ENCODE measurements at regions not wholly inside any gene's neighbourhood (a gene's known extent, or its start where the extent isn't known, plus 50 kb on each side); places are given as distances from the start of the nearest gene placed in this dataset.

GRCh38 chr5:40410231-40410861 is 269.4 kb upstream of the PTGER4 start:
- TF ChIP-seq POLR2AphosphoS5 (IDR thresholded peaks at IDR 0.05) (no peak), POLR2A (IDR thresholded peaks at IDR 0.05) (no peak), EP300 (IDR thresholded peaks at IDR 0.05) (no peak), CTCF (IDR thresholded peaks at IDR 0.05) (no peak)
- H3K4me3 ChIP-seq: no peak overlapping the region
- no peak for DNase-seq
- no peaks in the 10 kb centered on the region for H3K9me3 ChIP-seq
- H3K27ac ChIP-seq: peak overlapping the region in 2 of 4 donors; percentile 11 to 27
- intact Hi-C loops (cut with DNase I): no loop called here
- peaks cover 0 to 25% (median 13%) of the 10 kb centered on the region in 4 donors for H3K4me1 ChIP-seq
- no peaks in the 10 kb centered on the region for H3K36me3 ChIP-seq
- H3K27me3 ChIP-seq: no peaks in the 10 kb centered on the region
- WGBS, 2 donors: 40 to 71% methylated on average over 9 of the region's 9 CpGs

- Histone ChIP-seq H3K4me1 (peaks cover 0 to 32% (median 18%) of the 10 kb centered on the region in 4 donors), H3K27me3 (no peaks in the 10 kb centered on the region), H3K36me3 (no peaks in the 10 kb centered on the region), H3K9me3 (no peaks in the 10 kb centered on the region), H3K27ac (peak overlapping the region in 1 of 4 donors; percentile 11), H3K4me3 (no peak overlapping the region)
- TF ChIP-seq CTCF (IDR thresholded peaks at IDR 0.05) (no peak), POLR2A (IDR thresholded peaks at IDR 0.05) (no peak), EP300 (IDR thresholded peaks at IDR 0.05) (no peak), POLR2AphosphoS5 (IDR thresholded peaks at IDR 0.05) (no peak)
- intact Hi-C loops (cut with DNase I): no loop called here
- DNase-seq: no peak
- 66 to 80% methylated on average over 4 of the region's 4 CpGs for WGBS, 2 donors
Observed at GRCh38 chr5:40409601-40410000, 270.1 kb upstream of the PTGER4 start.

GRCh38 chr5:40406741-40407211 is 272.9 kb upstream of the PTGER4 start:
- Histone ChIP-seq H3K4me1 (peaks cover 0 to 36% (median 18%) of the 10 kb centered on the region in 4 donors), H3K36me3 (no peaks in the 10 kb centered on the region), H3K9me3 (no peaks in the 10 kb centered on the region), H3K27ac (peak overlapping the region; percentile 10 to 41 (median 23)), H3K27me3 (no peaks in the 10 kb centered on the region), H3K4me3 (no peak overlapping the region)
- no peak for TF ChIP-seq POLR2A (IDR thresholded peaks at IDR 0.05)
- DNase-seq: no peak
- intact Hi-C loops (cut with DNase I): no loop called here
- WGBS, 2 donors: 44 to 63% methylated on average over 6 of the region's 6 CpGs

- Histone ChIP-seq H3K4me3 (no peak overlapping the region), H3K9me3 (no peaks in the 10 kb centered on the region), H3K4me1 (peaks cover 0 to 36% (median 18%) of the 10 kb centered on the region in 4 donors), H3K27ac (peak overlapping the region; percentile 10 to 41 (median 32)), H3K36me3 (no peaks in the 10 kb centered on the region), H3K27me3 (no peaks in the 10 kb centered on the region)
- intact Hi-C loops (cut with DNase I): no loop called here
- 48 to 70% methylated on average over 5 of the region's 5 CpGs for WGBS, 2 donors
- TF ChIP-seq POLR2AphosphoS5 (IDR thresholded peaks at IDR 0.05) (no peak), EP300 (IDR thresholded peaks at IDR 0.05) (no peak), POLR2A (IDR thresholded peaks at IDR 0.05) (no peak), CTCF (IDR thresholded peaks at IDR 0.05) (no peak)
- no peak for DNase-seq
Observed at GRCh38 chr5:40405996-40406740, 273.5 kb upstream of the PTGER4 start.

- H3K27ac ChIP-seq: peak overlapping the region in 2 of 4 donors; percentile 30 to 41
- H3K4me3 ChIP-seq: no peak overlapping the region
- no peaks in the 10 kb centered on the region for H3K9me3 ChIP-seq
- WGBS, 2 donors: 78 to 90% methylated on average over 2 of the region's 2 CpGs
- TF ChIP-seq POLR2A (IDR thresholded peaks at IDR 0.05) (no peak), EP300 (IDR thresholded peaks at IDR 0.05) (no peak), CTCF (IDR thresholded peaks at IDR 0.05) (no peak), POLR2AphosphoS5 (IDR thresholded peaks at IDR 0.05) (no peak)
- H3K36me3 ChIP-seq: no peaks in the 10 kb centered on the region
- no peaks in the 10 kb centered on the region for H3K27me3 ChIP-seq
- no peak for DNase-seq
- H3K4me1 ChIP-seq: peaks cover 0 to 29% (median 18%) of the 10 kb centered on the region in 4 donors
- intact Hi-C loops (cut with DNase I): no loop called here
Observed at GRCh38 chr5:40405230-40405629, 274.5 kb upstream of the PTGER4 start.
